ENCODE measurements at regions not wholly inside any gene's neighbourhood (a gene's known extent, or its start where the extent isn't known, plus 50 kb on each side); places are given as distances from the start of the nearest gene placed in this dataset.

DNA sequence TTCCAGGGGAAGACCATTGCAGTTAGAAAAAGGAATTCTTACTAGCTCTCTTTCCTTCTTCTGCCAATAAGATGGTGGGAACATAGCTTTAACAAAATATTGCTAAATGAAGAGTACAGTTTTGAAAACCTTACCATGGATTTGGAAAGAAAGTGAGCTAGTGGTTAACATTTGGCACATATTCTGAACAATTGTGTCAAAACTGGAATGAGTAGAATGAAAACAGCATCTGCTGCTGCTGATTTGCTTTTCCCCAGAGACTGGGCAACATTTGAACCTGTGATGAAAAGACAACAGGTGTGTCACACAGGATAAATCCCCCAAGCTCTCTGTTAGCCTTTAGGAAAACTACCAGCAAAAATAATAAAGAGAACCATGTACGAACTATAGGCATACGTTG lies 761.4 kb downstream of the KCNA4 start (continued):
- TF ChIP-seq SMC3 (IDR thresholded peaks at IDR 0.05; ENCODE audit: low read depth, low read length) (no peak), IRF3 (IDR thresholded peaks at IDR 0.05; ENCODE audit: low read depth, low read length) (no peak), RFX5 (IDR thresholded peaks at IDR 0.05; ENCODE audit: low read length) (no peak), USF2 (IDR thresholded peaks at IDR 0.05; ENCODE audit: borderline replicate concordance, low read depth, low read length) (no peak), JUND (IDR thresholded peaks at IDR 0.05) (no peak), EP300 (IDR thresholded peaks at IDR 0.05; ENCODE audit: borderline replicate concordance in 1 of 2, low read depth in 1 of 2, low read length in 1 of 2) (no peak), YY1 (IDR thresholded peaks at IDR 0.05; ENCODE audit: low read depth) (no peak), EZH2phosphoT487 (IDR thresholded peaks at IDR 0.05; ENCODE audit: borderline replicate concordance, low read depth) (no peak), ELF1 (IDR thresholded peaks at IDR 0.05) (no peak)

DNA sequence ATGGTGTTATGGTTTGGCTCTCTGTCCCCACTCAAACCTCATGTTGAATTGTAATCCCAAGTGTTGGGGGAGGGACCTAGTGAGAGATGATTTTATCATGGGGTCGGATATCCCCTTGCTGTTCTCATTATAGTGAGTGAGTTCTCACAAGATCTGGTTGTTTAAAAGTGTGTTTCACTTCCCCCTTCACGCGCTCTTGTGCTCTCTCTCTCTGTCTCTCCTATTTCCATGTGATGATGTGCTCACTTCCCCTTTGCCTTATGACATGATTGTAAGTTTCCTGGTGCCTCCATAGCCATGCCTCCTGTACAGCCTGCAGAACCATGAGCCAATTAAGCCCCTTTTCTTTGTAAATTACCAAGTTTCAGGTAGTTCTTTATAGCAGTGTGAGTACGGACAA lies 765.1 kb downstream of the KCNA4 start:
- H3K36me3 ChIP-seq (replicated peaks in 1 of 2; ENCODE audit: control insufficient read depth in 1 of 2, insufficient read depth in 2 of 2, low read length in 1 of 2), result no peaks in the 10 kb centered on the region
- no peak for TF ChIP-seq RFX5 (IDR thresholded peaks at IDR 0.05; ENCODE audit: low read length)
- no peak for TF ChIP-seq IRF3 (IDR thresholded peaks at IDR 0.05; ENCODE audit: low read depth, low read length)
- no peak for TF ChIP-seq TAF1 (IDR thresholded peaks at IDR 0.05; ENCODE audit: borderline replicate concordance, low read depth, low read length)
- TF ChIP-seq, protein P1, sequence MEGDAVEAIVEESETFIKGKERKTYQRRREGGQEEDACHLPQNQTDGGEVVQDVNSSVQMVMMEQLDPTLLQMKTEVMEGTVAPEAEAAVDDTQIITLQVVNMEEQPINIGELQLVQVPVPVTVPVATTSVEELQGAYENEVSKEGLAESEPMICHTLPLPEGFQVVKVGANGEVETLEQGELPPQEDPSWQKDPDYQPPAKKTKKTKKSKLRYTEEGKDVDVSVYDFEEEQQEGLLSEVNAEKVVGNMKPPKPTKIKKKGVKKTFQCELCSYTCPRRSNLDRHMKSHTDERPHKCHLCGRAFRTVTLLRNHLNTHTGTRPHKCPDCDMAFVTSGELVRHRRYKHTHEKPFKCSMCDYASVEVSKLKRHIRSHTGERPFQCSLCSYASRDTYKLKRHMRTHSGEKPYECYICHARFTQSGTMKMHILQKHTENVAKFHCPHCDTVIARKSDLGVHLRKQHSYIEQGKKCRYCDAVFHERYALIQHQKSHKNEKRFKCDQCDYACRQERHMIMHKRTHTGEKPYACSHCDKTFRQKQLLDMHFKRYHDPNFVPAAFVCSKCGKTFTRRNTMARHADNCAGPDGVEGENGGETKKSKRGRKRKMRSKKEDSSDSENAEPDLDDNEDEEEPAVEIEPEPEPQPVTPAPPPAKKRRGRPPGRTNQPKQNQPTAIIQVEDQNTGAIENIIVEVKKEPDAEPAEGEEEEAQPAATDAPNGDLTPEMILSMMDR (IDR thresholded peaks at IDR 0.05), result no peak
- no peak overlapping the region for H2AFZ ChIP-seq (ENCODE audit: low read depth)
- ChIA-PET POLR2A (no interaction called here), CTCF (no interaction called here)
- H3K27me3 ChIP-seq (ENCODE audit: insufficient read depth), result no peaks in the 10 kb centered on the region
- H3K9me2 ChIP-seq, result no peaks in the 10 kb centered on the region
- 63% methylated on average over 4 of the region's 4 CpGs for WGBS (ENCODE audit: low lambda C conversion rate)
- DNase-seq, result no peak
- H3K4me2 ChIP-seq, result no peak overlapping the region
- no peak overlapping the region for H3K9ac ChIP-seq
- peaks cover 5% of the 10 kb centered on the region for H3F3A ChIP-seq (replicated peaks; ENCODE audit: insufficient read depth)
- no peaks in the 10 kb centered on the region for H4K20me1 ChIP-seq (ENCODE audit: insufficient read depth)
- H3K4me3 ChIP-seq (ENCODE audit: low read depth in 2 of 2, low read length in 1 of 2), result no peak overlapping the region
- H3K9me3 ChIP-seq, result no peaks in the 10 kb centered on the region
- no peaks in the 10 kb centered on the region for H3K79me2 ChIP-seq (ENCODE audit: insufficient read depth)
- H3K4me1 ChIP-seq (ENCODE audit: control insufficient read depth in 1 of 2, insufficient read depth in 2 of 2, low read depth in 1 of 2, low read length in 1 of 2), result no peaks in the 10 kb centered on the region; a peak in 1 of 4 replicates
- H3K27ac ChIP-seq (ENCODE audit: low read depth in 2 of 2, low read length in 1 of 2), result no peak overlapping the region
